ENCODE measurements at regions not wholly inside any gene's neighbourhood (a gene's known extent, or its start where the extent isn't known, plus 50 kb on each side); places are given as distances from the start of the nearest gene placed in this dataset.

GRCh38 chr11:25901415-25901814 is 430.5 kb upstream of the ANO3 start:
- CTCF ChIA-PET: no interaction called here
- TF ChIP-seq MAX (IDR thresholded peaks at IDR 0.05) (no peak), ZBTB33 (IDR thresholded peaks at IDR 0.05; ENCODE audit: extremely low read depth, insufficient replicate concordance, low read length) (no peak), ELF1 (IDR thresholded peaks at IDR 0.05; ENCODE audit: borderline replicate concordance, low read depth) (no peak), ZNF274 (IDR thresholded peaks at IDR 0.05; ENCODE audit: low read depth, low read length) (no peak), POLR2A (IDR thresholded peaks at IDR 0.05; ENCODE audit: borderline replicate concordance, extremely low read depth, insufficient read depth, insufficient read length) (no peak), RAD21 (IDR thresholded peaks at IDR 0.05; ENCODE audit: low read depth) (no peak), SIN3A (IDR thresholded peaks at IDR 0.05; ENCODE audit: low read depth) (no peak), TCF7L2 (IDR thresholded peaks at IDR 0.05; ENCODE audit: borderline replicate concordance, extremely low read depth, insufficient read depth, insufficient read length) (no peak), EZH2 (IDR thresholded peaks at IDR 0.05) (no peak), CTCF (IDR thresholded peaks at IDR 0.05 in 2 of 3, conservative IDR thresholded peaks at IDR 0.05 in 1 of 3; ENCODE audit: borderline replicate concordance in 1 of 3, insufficient read depth in 1 of 3, low read depth in 2 of 3, low read length in 2 of 3) (no peak), ATF3 (IDR thresholded peaks at IDR 0.05) (no peak), CBX3 (IDR thresholded peaks at IDR 0.05; ENCODE audit: low read depth) (no peak), JUND (IDR thresholded peaks at IDR 0.05) (no peak)

More at GRCh38 chr11:25901415-25901814, 430.5 kb upstream of the ANO3 start:
- no peak for DNase-seq (ENCODE audit: low read depth, low spot score)
- Histone ChIP-seq H3K9me3 (ENCODE audit: control insufficient read depth in 1 of 2, insufficient read depth in 1 of 2, low read depth in 1 of 2, low read length in 2 of 2) (peaks cover 13 to 21% of the 10 kb centered on the region in 2 experiments; a peak in 3 of 4 replicates), H3K27ac (ENCODE audit: low read depth, low read length) (no peak overlapping the region), H3K27me3 (ENCODE audit: insufficient read depth, low read length) (no peaks in the 10 kb centered on the region), H3K36me3 (ENCODE audit: control insufficient read depth in 1 of 2, insufficient read depth in 2 of 2, low read length in 2 of 2) (no peaks in the 10 kb centered on the region), H3K4me3 (replicated peaks in 1 of 2; ENCODE audit: low read depth in 1 of 2, low read length in 2 of 2) (no peak overlapping the region), H3K9ac (ENCODE audit: low read length) (no peak overlapping the region), H3K4me1 (ENCODE audit: control insufficient read depth in 1 of 2, insufficient read depth in 2 of 2, low read length in 2 of 2) (no peaks in the 10 kb centered on the region), H3K9me2 (ENCODE audit: insufficient read depth) (no peaks in the 10 kb centered on the region), H3K4me2 (ENCODE audit: low read length) (no peak overlapping the region), H3K79me2 (ENCODE audit: insufficient read depth, low read length) (no peaks in the 10 kb centered on the region), H4K20me1 (ENCODE audit: insufficient read depth) (no peaks in the 10 kb centered on the region), H2AFZ (ENCODE audit: low read depth, low read length, poor library complexity, severe bottlenecking) (no peak overlapping the region)
- ChIA-PET POLR2A (no interaction called here), RAD21 (ENCODE audit: low non-redundant PET in 1 of 2, low total read pairs in 2 of 2, uncharacterized antibody in 2 of 2, unreplicated experiment in 2 of 2) (no interaction called here)
- intact Hi-C loops (cut with micrococcal nuclease): no loop called here
- ATAC-seq: no peak
- BruUV-seq (replicated peaks): no TSS peak

Data from HCT116 (cell line).